DOHH2 (cell line): ENCODE measurements at regions not wholly inside any gene's neighbourhood (a gene's known extent, or its start where the extent isn't known, plus 50 kb on each side); places are given as distances from the start of the nearest gene placed in this dataset.

Source experiments
- EZH2phosphoT487 ChIP-seq: fragments of 200-600 bp; sonication (generic); IDR thresholded peaks from 2 replicates; pipeline ENCODE4 v1.6.1; 2017; ENCODE audit warnings: borderline replicate concordance, mild to moderate bottlenecking, antibody characterized with exemption, low read length, moderate library complexity, mixed read lengths
- TF ChIP-seq, protein P1 (sequence below): fragments of 200-600 bp; sonication (generic); IDR thresholded peaks from one replicate; pipeline ENCODE4 v1.5.1; 2014; ENCODE audit warnings: antibody characterized with exemption, mild to moderate bottlenecking, low read depth, low read length; ENCODE audit not compliant: poor library complexity, severe bottlenecking

DNA sequence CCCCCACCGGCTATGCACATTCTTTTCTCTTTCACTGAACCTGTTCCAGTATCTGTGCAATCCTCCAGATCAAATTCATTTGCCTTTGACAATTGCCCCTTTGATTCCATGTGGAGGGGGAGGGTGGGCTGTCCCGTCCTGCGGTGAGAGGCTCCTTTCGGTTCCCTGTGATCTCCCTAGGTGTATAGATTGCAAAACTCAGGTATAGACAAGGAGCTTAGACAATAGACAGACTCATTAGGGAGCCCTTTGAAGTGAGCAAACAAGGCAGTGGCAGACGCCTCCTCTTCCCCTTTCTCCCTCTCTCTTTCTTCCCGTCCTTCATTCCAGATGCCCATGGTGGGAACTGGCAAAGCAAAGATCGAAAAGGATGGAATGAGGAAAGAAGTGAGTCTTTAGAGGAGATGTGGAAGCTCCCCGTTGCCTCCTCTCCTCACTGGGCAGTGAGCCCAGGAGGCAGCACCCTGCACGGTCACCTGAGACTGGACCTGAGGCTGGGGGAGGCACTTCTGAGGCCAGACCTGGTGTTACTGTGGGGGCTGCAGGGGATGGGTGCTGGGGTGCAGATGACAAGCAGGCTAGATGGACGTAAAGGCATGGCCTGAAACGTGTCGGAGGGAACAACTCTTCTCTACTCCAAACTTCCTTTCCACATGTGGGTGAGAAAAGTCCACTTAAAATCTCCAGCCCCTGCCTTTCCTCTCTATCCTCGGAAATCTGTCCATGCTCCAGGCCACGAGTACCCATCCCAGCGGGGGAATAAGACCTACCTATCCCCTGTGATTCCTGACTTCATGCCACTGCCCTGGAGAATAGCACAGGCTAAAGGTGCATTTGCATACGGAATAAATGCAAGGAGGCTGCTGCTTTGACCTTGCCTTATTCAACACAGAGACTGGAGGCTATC, 256.6 kb upstream of the FOXQ1 start:
- TF ChIP-seq, protein P1, sequence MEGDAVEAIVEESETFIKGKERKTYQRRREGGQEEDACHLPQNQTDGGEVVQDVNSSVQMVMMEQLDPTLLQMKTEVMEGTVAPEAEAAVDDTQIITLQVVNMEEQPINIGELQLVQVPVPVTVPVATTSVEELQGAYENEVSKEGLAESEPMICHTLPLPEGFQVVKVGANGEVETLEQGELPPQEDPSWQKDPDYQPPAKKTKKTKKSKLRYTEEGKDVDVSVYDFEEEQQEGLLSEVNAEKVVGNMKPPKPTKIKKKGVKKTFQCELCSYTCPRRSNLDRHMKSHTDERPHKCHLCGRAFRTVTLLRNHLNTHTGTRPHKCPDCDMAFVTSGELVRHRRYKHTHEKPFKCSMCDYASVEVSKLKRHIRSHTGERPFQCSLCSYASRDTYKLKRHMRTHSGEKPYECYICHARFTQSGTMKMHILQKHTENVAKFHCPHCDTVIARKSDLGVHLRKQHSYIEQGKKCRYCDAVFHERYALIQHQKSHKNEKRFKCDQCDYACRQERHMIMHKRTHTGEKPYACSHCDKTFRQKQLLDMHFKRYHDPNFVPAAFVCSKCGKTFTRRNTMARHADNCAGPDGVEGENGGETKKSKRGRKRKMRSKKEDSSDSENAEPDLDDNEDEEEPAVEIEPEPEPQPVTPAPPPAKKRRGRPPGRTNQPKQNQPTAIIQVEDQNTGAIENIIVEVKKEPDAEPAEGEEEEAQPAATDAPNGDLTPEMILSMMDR, result no peak
- TF ChIP-seq EZH2phosphoT487, result no peak
